ENCODE measurements at regions not wholly inside any gene's neighbourhood (a gene's known extent, or its start where the extent isn't known, plus 50 kb on each side); places are given as distances from the start of the nearest gene placed in this dataset.

DNA sequence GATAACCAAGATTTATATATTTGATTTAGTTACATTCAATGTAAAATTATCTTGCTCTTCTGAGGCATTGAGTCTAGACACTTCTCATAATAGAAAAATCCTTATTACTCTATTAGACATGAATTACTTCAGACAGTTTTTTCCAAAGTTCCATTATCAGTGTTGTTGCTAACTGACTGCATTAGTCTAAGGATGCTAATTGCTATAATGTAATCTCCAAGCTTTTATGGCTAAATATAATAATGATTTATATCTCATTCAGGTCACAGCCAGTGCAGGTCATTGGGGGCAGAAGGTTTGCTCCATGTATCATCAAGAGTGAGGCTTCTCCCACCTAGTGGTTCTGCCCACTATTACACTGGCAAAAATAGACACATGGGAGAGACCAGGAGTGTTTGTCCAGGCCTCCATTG is 377.2 kb upstream of the DDI1 start:
- Histone ChIP-seq H3K4me3 (ENCODE audit: low read depth, low read length, poor library complexity, severe bottlenecking) (no peak overlapping the region), H3K27me3 (replicated peaks; ENCODE audit: insufficient read depth, low read depth, low read length, poor library complexity) (no peaks in the 10 kb centered on the region), H3K4me1 (ENCODE audit: insufficient read depth, low read length, poor library complexity, severe bottlenecking) (peaks cover 3% of the 10 kb centered on the region), H3K36me3 (ENCODE audit: insufficient read depth, low read length, poor library complexity, severe bottlenecking) (no peaks in the 10 kb centered on the region), H3K9me3 (ENCODE audit: low read depth, low read length, poor library complexity, severe bottlenecking) (no peaks in the 10 kb centered on the region), H3K27ac (ENCODE audit: low read depth, low read length, poor library complexity, severe bottlenecking) (no peak overlapping the region)
- ChIA-PET POLR2A (ENCODE audit: low non-redundant PET) (no interaction called here), CTCF (no interaction called here)
- intact Hi-C loops (cut with micrococcal nuclease; ENCODE audit: unreplicated experiment) = no loop called here
- BruUV-seq (replicated peaks) = no TSS peak
- DNase-seq (ENCODE audit: low spot score) = peak; percentile 25
- TF ChIP-seq EZH2 (IDR thresholded peaks at IDR 0.05; ENCODE audit: borderline replicate concordance, low read depth, low read length, poor library complexity, severe bottlenecking) = no peak
- TF ChIP-seq, protein P1, sequence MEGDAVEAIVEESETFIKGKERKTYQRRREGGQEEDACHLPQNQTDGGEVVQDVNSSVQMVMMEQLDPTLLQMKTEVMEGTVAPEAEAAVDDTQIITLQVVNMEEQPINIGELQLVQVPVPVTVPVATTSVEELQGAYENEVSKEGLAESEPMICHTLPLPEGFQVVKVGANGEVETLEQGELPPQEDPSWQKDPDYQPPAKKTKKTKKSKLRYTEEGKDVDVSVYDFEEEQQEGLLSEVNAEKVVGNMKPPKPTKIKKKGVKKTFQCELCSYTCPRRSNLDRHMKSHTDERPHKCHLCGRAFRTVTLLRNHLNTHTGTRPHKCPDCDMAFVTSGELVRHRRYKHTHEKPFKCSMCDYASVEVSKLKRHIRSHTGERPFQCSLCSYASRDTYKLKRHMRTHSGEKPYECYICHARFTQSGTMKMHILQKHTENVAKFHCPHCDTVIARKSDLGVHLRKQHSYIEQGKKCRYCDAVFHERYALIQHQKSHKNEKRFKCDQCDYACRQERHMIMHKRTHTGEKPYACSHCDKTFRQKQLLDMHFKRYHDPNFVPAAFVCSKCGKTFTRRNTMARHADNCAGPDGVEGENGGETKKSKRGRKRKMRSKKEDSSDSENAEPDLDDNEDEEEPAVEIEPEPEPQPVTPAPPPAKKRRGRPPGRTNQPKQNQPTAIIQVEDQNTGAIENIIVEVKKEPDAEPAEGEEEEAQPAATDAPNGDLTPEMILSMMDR (conservative IDR thresholded peaks at IDR 0.05; ENCODE audit: low read depth, low read length) = peak; percentile 38

DNA sequence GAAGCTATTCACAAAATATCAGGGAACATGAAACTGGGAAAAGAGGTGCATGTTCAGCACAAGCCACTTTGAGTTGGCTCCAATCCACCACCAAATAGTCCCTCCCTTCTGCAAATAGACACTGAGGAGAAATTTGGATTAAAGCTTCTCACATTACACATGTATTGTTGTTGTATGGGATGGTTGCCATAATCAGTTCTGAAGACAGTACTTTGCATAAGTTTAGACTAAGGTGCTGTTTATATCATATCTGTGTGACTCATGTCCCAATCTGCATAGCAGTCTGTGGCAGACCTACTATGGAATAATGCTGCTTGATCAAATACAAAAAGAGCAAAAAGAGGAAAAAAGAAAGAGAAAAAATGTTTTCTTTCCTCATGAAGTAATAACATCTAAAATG is 376.7 kb upstream of the DDI1 start:
- H3K36me3 ChIP-seq (ENCODE audit: insufficient read depth, low read length, poor library complexity, severe bottlenecking) = no peaks in the 10 kb centered on the region
- DNase-seq (ENCODE audit: low spot score) = peak; percentile 53
- no peak overlapping the region for H3K4me3 ChIP-seq (ENCODE audit: low read depth, low read length, poor library complexity, severe bottlenecking)
- ChIA-PET CTCF (no interaction called here), POLR2A (ENCODE audit: low non-redundant PET) (no interaction called here)
- intact Hi-C loops (cut with micrococcal nuclease; ENCODE audit: unreplicated experiment) = no loop called here
- H3K27me3 ChIP-seq (replicated peaks; ENCODE audit: insufficient read depth, low read depth, low read length, poor library complexity) = no peaks in the 10 kb centered on the region
- no peak for TF ChIP-seq EZH2 (IDR thresholded peaks at IDR 0.05; ENCODE audit: borderline replicate concordance, low read depth, low read length, poor library complexity, severe bottlenecking)
- TF ChIP-seq, protein P1 (conservative IDR thresholded peaks at IDR 0.05; ENCODE audit: low read depth, low read length) = no peak
- no peaks in the 10 kb centered on the region for H3K9me3 ChIP-seq (ENCODE audit: low read depth, low read length, poor library complexity, severe bottlenecking)
- BruUV-seq (replicated peaks) = no TSS peak
- no peak overlapping the region for H3K27ac ChIP-seq (ENCODE audit: low read depth, low read length, poor library complexity, severe bottlenecking)
- peaks cover 3% of the 10 kb centered on the region for H3K4me1 ChIP-seq (ENCODE audit: insufficient read depth, low read length, poor library complexity, severe bottlenecking)

DNA sequence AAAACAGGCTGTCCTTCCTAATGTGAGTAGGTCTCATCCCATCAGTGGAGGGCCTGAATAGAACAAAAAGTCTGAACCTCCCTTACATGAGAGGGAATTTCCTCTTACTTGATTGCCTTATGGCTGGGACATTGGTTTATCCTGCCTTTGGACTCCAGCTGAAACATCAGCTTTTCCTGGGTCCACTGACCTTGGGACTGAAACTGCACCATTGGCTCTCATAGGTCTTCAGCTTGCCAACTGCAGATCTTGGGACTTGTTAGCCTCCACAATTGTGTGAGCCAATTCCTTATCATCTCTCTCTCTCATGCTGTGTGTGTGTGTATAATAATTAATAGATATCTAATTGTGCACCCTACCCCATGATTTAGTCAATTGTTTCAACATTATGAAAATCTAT is 375.3 kb upstream of the DDI1 start:
- CTCF ChIA-PET = no interaction called here
- Histone ChIP-seq H3K4me1 (ENCODE audit: insufficient read depth, low read length, poor library complexity, severe bottlenecking) (peaks cover 3% of the 10 kb centered on the region), H3K27ac (ENCODE audit: low read depth, low read length, poor library complexity, severe bottlenecking) (no peak overlapping the region), H3K27me3 (replicated peaks; ENCODE audit: insufficient read depth, low read depth, low read length, poor library complexity) (no peaks in the 10 kb centered on the region), H3K4me3 (ENCODE audit: low read depth, low read length, poor library complexity, severe bottlenecking) (no peak overlapping the region), H3K36me3 (ENCODE audit: insufficient read depth, low read length, poor library complexity, severe bottlenecking) (no peaks in the 10 kb centered on the region), H3K9me3 (ENCODE audit: low read depth, low read length, poor library complexity, severe bottlenecking) (no peaks in the 10 kb centered on the region)
- POLR2A ChIA-PET (ENCODE audit: low non-redundant PET) = no interaction called here
- no TSS peak for BruUV-seq (replicated peaks)
- DNase-seq (ENCODE audit: low spot score) = no peak
- TF ChIP-seq, protein P1 (conservative IDR thresholded peaks at IDR 0.05; ENCODE audit: low read depth, low read length) = no peak
- intact Hi-C loops (cut with micrococcal nuclease; ENCODE audit: unreplicated experiment) = no loop called here

All from A673 (cell line).